NCI-H82 treated with DMSO at 0.1 percent for 48 hours (cell line): ENCODE measurements at regions not wholly inside any gene's neighbourhood (a gene's known extent, or its start where the extent isn't known, plus 50 kb on each side); places are given as distances from the start of the nearest gene placed in this dataset.
"Not testable (repeated sequence)": the region's sequence is repeated elsewhere in the genome, so short reads cannot be mapped to it uniquely, and the experiment has no call there.

Experiments used
- DNase-seq: peaks from one replicate; lab custom pipeline; 2025; ENCODE audit not compliant: unreplicated experiment; lab: John Stamatoyannopoulos, UW

DNA sequence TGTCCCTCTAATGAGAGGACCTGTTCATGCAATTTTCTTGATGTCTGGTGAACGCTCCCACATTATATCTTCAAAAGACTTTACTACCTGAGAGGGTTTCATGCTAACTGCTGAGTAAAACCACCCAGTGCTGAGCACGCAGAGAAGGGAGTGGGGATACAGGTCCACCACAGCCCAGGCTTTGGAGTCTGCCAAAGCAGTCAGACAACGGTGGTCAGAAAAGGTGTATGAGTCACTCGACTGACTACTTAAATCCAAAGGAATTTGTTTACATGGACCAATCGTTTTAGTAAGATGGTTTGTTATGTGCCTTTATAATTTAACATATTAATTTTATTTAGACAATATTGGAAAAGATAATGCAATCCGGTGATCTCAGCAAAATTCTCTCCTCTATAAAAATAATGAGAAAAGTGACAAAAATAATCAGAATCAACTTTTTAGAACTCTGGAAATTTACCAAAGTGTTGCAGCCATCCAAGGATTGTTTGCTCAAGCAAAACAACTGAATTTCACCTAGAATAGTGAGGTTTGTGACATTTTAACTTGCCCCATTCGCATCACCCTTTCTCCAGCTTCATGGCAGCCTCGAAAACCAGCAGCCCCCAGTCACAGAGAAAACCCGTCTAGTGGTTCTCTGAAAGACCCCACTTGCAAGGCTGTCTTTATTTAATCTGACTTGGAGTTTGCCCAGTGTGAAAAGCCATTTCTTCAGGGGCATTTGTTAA, 52.1 kb upstream of the PLGLB2 start:
- DNase-seq: not testable (repeated sequence)
